ENCODE measurements at regions not wholly inside any gene's neighbourhood (a gene's known extent, or its start where the extent isn't known, plus 50 kb on each side); places are given as distances from the start of the nearest gene placed in this dataset.

GRCh38 chr1:163684785-163685184 is 363.0 kb downstream of the NUF2 start:
- intact Hi-C loops (cut with micrococcal nuclease; ENCODE audit: unreplicated experiment), result no loop called here
- FAIRE-seq, result no peak

More at GRCh38 chr1:163684785-163685184, 363.0 kb downstream of the NUF2 start:
- SMC1A ChIA-PET (ENCODE audit: uncharacterized antibody, unreplicated experiment), result no interaction called here
- Histone ChIP-seq H2AFZ (ENCODE audit: control insufficient read depth, low read depth, low read length) (no peak overlapping the region), H3K36me3 (ENCODE audit: control insufficient read depth in 2 of 2, insufficient read depth in 2 of 2, low read length in 1 of 2) (no peaks in the 10 kb centered on the region), H4K20me1 (ENCODE audit: control insufficient read depth, insufficient read depth) (no peaks in the 10 kb centered on the region), H3K9me3 (replicated peaks; ENCODE audit: control insufficient read depth, insufficient read depth, low read length) (no peaks in the 10 kb centered on the region), H3K79me2 (ENCODE audit: control insufficient read depth, insufficient read depth, low read length) (no peaks in the 10 kb centered on the region), H3K4me1 (ENCODE audit: control insufficient read depth, insufficient read depth, low read length) (no peaks in the 10 kb centered on the region), H3K4me3 (no peak overlapping the region), H3K27ac (ENCODE audit: control insufficient read depth, insufficient read depth) (no peak overlapping the region), H3K9ac (ENCODE audit: control insufficient read depth, insufficient read depth, low read length) (no peak overlapping the region), H3K4me2 (ENCODE audit: control insufficient read depth, insufficient read depth) (no peak overlapping the region), H3K27me3 (replicated peaks in 1 of 2; ENCODE audit: control insufficient read depth in 2 of 2, insufficient read depth in 2 of 2, low read length in 1 of 2) (no peaks in the 10 kb centered on the region)
- in situ Hi-C loops (cut with MboI), result no loop called here
- POLR2A ChIA-PET, result no interaction called here
- WGBS (ENCODE audit: insufficient coverage, insufficient replicate concordance, low lambda C conversion rate, missing lambda C conversion rate), result 0% methylated on average over 1 of the region's 1 CpG
- no peak for DNase-seq (ENCODE audit: low read depth, low spot score)
- RAD21 ChIA-PET (ENCODE audit: unreplicated experiment), result no interaction called here
- no peak for ATAC-seq
- CTCF ChIA-PET, result no interaction called here
- no TSS peak for BruUV-seq (replicated peaks)
- TF ChIP-seq EP300 (IDR thresholded peaks at IDR 0.05; ENCODE audit: borderline replicate concordance in 1 of 2, control insufficient read depth in 1 of 2, low read depth in 2 of 2, low read length in 2 of 2), result no peak
- TF ChIP-seq MTA2 (IDR thresholded peaks at IDR 0.05; ENCODE audit: low read depth), result no peak
- TF ChIP-seq IRF5 (IDR thresholded peaks at IDR 0.05; ENCODE audit: borderline replicate concordance), result no peak
- no peak for TF ChIP-seq CEBPB (IDR thresholded peaks at IDR 0.05; ENCODE audit: borderline replicate concordance in 1 of 2, low read depth in 2 of 2, low read length in 2 of 2)
- TF ChIP-seq IKZF1 (conservative IDR thresholded peaks at IDR 0.05), result no peak
- TF ChIP-seq SUPT20H (IDR thresholded peaks at IDR 0.05; ENCODE audit: borderline replicate concordance, control insufficient read depth, low read depth, low read length), result no peak
- TF ChIP-seq RELB (IDR thresholded peaks at IDR 0.05; ENCODE audit: low read depth), result no peak
- TF ChIP-seq EGR1 (IDR thresholded peaks at IDR 0.05; ENCODE audit: borderline replicate concordance in 1 of 2, low read depth in 2 of 2, low read length in 2 of 2), result no peak
- no peak for TF ChIP-seq TBL1XR1 (IDR thresholded peaks at IDR 0.05; ENCODE audit: low read depth, low read length)
- TF ChIP-seq, protein P1, sequence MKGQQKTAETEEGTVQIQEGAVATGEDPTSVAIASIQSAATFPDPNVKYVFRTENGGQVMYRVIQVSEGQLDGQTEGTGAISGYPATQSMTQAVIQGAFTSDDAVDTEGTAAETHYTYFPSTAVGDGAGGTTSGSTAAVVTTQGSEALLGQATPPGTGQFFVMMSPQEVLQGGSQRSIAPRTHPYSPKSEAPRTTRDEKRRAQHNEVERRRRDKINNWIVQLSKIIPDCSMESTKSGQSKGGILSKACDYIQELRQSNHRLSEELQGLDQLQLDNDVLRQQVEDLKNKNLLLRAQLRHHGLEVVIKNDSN (IDR thresholded peaks at IDR 0.05; ENCODE audit: borderline replicate concordance, extremely low read length, insufficient read depth, low read depth, low read length), result no peak
- no peak for TF ChIP-seq WRNIP1 (IDR thresholded peaks at IDR 0.05; ENCODE audit: borderline replicate concordance, low read depth, low read length)
- no peak for TF ChIP-seq ZBTB33 (IDR thresholded peaks at IDR 0.05)
- TF ChIP-seq BACH1 (IDR thresholded peaks at IDR 0.05; ENCODE audit: borderline replicate concordance), result no peak
- TF ChIP-seq ZBED1 (IDR thresholded peaks at IDR 0.05; ENCODE audit: borderline replicate concordance), result no peak
- no peak for TF ChIP-seq CHD1 (IDR thresholded peaks at IDR 0.05; ENCODE audit: low read depth, low read length)
- no peak for TF ChIP-seq HDAC6 (IDR thresholded peaks at IDR 0.05; ENCODE audit: unreplicated experiment)
